Left renal pelvis (tissue), 4 donors: ENCODE measurements at regions not wholly inside any gene's neighbourhood (a gene's known extent, or its start where the extent isn't known, plus 50 kb on each side); places are given as distances from the start of the nearest gene placed in this dataset.

Experiments
- DNase-seq, 4 donors: peaks; one replicate each; pipeline ENCODE4 v3.0.0-alpha.2; 2013; ENCODE audit warnings: low read depth in 4 of 4, low spot score in 3 of 4

DNA sequence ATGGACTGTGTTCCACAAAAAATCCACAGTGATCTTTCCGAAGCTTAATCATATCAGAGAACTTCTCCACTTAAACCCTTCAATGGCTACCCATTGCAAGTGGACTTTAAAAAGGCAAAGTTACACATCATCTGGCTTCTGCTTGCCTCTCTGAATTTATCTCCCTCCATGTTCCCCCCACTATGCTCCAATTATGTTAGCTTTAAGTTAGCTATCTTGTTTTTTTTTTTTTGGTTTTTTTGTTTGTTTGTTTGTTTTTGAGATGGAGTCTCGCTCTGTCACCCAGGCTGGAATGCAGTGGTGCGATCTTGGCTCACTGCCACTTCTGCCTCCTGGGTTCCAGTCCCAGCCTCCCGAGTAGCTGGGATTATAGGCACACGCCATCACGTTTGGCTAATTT, 166.4 kb upstream of the ADGRL2 start:
- no peak for DNase-seq

- DNase-seq = no peak
These were observed 181.6 kb upstream of the ADGRL2 start for GRCh38 chr1:81619156-81619555.

DNA sequence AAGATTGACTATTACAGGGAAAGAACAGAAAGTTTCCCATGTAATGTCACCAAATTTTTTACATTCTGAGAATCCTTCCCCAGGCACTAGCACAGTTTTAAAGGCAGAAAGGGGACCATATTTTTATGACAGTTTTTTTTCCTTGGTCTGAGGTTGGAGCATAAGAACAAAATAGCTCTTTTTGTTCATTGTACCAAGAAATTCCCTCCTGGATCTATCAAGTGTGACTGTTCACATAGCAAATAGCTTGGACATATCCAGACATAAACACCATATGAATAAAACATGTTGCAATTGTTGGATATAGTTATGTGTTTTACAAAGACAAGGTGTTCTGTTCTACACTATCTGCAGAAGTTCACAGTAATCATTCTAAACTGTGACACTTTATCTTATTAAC, 182.4 kb upstream of the ADGRL2 start:
- no peak for DNase-seq

DNA sequence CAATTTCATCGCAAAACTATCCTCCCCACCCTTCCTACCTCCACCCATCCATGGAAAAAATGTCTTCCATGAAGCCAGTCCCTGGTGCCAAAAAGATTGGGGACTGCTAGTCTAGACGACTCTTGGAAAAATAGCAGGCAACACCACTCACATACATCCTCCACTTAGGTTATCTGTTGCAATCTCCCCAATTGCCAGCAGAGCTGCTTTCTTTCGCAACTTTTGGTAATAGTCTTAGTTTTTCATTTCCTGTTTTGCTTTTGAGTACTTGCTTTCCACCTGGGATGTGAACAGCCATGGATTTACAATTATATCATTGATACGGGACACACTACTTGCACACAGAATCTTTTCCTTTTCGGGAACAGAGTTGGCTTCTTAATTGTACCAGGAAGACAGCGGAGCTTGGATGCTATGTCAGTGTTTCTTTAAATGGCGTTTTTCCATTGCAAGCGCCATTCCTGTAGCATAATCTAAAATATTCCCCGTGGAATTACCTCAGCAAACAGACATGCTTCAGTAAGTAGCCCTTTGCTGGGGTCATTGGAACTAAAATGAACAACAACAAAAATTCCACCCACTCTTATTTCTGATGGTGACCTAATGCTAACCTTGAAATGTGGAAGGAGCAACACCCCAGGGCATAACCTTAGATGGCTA, 183.3 kb upstream of the ADGRL2 start:
- no peak for DNase-seq

DNA sequence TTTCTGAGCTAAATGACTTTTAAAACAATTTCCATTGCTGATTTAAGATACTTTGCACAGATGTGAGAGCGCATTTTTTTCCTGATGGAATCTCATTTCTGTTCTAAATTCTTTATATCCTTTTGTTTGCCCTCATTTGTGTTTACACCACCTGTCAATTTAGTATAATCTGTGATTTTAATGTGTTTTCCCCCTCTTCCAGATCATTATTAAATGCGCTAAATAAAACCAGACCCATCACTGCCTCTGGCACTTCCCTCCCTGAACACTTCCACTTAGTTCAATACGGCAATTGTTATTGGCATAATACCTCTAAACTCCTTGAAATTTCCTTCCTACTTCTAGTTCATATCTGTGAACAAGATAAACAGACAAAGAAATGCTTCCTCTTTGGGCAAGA, 186.9 kb upstream of the ADGRL2 start:
- DNase-seq = no peak

- no peak for DNase-seq
These were observed 192.8 kb upstream of the ADGRL2 start for GRCh38 chr1:81607924-81608323.

- DNase-seq = no peak
These were observed 193.6 kb upstream of the ADGRL2 start for GRCh38 chr1:81607086-81607485.

DNA sequence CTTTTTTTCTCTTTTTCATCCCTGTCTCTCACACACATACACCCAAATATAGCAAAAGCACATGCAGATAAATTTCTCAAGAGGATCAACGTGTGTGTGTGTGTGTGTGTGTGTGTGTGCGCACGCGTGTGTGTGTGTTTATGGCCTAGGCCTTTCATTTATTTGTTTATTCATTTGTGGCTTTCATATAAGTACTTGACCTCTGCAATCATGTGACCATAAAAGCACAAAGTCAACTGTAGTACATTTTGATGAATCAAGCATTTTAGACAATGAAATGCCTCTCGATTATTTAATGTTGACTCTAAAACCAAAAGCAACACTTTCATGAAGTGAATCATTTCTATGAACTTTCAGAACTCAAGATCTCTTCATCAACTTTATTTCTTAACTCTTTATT, 194.1 kb upstream of the ADGRL2 start:
- DNase-seq = no peak

- DNase-seq = no peak
These were observed 195.7 kb upstream of the ADGRL2 start for GRCh38 chr1:81605023-81605422.

- no peak for DNase-seq
These were observed 199.7 kb upstream of the ADGRL2 start for GRCh38 chr1:81600878-81601622.

- no peak for DNase-seq
These were observed 200.4 kb upstream of the ADGRL2 start for GRCh38 chr1:81600363-81600762.

GRCh38 chr1:81598623-81599022, 202.1 kb upstream of the ADGRL2 start:
- DNase-seq = no peak

GRCh38 chr1:81597720-81598426, 202.9 kb upstream of the ADGRL2 start:
- no peak for DNase-seq

GRCh38 chr1:81596341-81596740, 204.4 kb upstream of the ADGRL2 start:
- DNase-seq = no peak

GRCh38 chr1:81594206-81594605, 206.5 kb upstream of the ADGRL2 start:
- DNase-seq = no peak

DNA sequence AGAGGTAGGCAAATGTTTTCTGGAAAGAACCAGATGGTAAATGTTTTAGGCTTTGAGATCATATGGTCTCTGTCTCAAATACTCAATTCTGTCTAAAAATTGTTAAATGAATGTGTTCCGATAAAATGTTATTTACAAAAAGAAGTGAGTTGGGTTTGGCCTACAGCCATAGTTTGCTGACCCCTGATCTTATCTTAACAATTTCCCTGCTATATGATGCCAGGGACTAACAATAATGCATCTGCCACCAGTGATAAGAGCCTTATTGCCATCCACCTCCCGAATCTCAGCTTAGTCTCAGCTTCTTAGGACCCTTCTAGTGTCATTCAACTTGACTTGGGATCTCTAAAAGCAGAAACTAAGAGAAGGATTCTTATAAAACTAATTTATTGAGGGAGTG, 208.5 kb upstream of the ADGRL2 start:
- no peak for DNase-seq

DNA sequence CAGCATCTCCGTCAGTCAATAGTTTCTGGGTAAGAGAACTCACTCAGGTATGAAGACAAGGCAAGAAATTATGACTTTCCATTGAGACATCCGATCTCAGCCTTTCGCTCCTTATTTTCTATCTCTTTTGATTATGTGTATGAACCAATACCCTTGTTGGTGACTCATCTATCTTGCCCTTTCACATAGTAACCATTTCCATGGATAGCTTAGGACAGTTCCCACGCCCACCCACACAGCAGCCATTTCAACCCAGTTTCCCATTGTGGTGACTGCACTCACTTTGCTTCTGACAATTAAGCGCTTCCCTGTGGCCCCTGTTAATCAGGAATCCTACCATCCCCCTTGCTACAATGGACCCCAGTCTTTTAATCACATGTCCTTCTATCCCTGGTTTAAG, 210.6 kb upstream of the ADGRL2 start:
- no peak for DNase-seq

DNA sequence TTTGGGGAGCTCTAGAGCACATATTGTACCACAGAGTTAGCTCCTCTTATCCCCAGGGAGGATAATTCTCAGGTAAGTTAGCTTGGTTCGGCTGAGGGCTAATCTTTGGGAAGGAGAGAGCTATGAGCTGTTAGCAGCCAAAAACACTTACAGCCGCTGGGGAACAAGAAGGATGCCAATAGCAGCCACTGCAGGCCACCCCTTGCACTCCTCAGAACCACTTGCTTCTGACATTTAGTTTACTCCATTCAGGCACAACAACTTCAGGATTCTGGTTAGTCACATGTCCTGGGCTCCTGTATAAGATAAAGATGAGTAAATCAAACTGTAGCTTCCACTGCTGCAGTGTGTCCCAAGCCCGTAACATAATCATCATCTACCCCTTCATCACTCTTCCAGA, 212.6 kb upstream of the ADGRL2 start:
- DNase-seq = no peak

GRCh38 chr1:81587426-81587825, 213.3 kb upstream of the ADGRL2 start:
- DNase-seq = no peak

DNA sequence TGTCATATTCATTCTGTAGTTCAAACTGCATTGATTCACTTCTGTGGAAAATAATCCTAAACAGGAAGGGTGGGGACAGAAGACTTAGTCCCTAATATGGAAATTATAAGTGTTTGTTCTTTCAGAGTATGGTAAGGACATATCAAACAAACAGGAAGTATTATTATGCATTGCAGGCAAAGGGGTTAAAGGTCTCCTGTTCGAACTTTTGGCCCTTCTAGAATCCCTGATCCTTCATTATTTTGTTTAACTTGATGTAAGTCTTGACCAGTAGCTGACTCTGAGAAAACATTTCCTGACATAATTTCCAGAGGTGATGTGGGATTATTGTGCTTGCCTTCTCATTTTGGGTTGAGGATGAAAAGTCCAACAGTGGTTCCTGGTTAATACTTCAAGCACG, 215.4 kb upstream of the ADGRL2 start:
- DNase-seq = no peak

DNA sequence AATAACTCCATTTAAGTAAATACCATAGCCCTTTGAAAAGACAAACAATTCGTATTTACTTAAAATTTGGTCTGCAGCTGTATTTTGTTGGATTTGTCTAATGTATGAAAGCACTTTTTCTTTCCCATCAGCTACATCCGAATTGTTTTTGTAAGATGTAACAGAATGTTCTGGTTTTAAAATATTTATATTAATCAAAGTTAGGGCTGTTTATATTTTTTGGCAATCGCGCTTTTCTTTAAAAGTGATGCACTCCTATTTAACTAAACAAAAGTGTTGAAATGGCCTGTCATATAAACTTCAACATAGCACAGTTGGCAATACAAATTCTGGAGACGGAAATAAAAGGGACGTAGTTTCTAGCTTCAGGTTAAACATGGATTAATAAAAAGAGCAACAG, 216.3 kb upstream of the ADGRL2 start:
- DNase-seq = no peak

GRCh38 chr1:81583878-81584277, 216.9 kb upstream of the ADGRL2 start:
- no peak for DNase-seq
